ENCODE measurements at regions not wholly inside any gene's neighbourhood (a gene's known extent, or its start where the extent isn't known, plus 50 kb on each side); places are given as distances from the start of the nearest gene placed in this dataset.

DNA sequence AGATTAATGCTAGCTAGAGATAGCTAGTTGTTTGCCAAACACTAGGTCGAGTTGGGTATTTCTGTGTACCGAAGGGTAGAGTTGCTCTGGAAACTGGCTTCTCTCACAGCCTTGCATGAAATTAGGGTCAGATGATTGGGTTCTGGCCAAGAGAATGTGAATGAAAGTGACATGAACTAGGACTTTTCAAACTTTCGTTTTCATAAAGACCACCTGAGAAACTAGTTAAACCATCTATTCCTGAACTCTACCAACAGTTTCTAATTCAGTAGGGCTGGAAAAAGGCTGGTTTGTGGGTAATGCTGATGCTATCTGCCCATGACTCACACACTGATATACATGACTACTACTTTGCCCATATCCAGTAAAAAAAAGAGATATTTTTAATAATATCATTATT lies 157.6 kb downstream of the GASK1B start:
- Mint-ChIP-seq H3K27me3 (no peaks in the 10 kb centered on the region), H3K36me3 (ENCODE audit: low read depth) (no peaks in the 10 kb centered on the region), H3K4me3 (no peak overlapping the region), H3K9me3 (no peaks in the 10 kb centered on the region), H3K4me1 (ENCODE audit: low read depth) (no peaks in the 10 kb centered on the region), H3K27ac (no peak overlapping the region)
- DNase-seq (no peak), ATAC-seq (ENCODE audit: poor library complexity) (no peak)
- POLR2A ChIA-PET: no interaction called here
- Histone ChIP-seq H3K36me3 (ENCODE audit: insufficient read depth, low read length) (no peaks in the 10 kb centered on the region), H3K4me1 (ENCODE audit: insufficient read depth, low read length) (no peaks in the 10 kb centered on the region), H3K27me3 (ENCODE audit: control insufficient read depth in 1 of 2, insufficient read depth in 2 of 2, low read length in 2 of 2) (no peaks in the 10 kb centered on the region), H3K4me3 (ENCODE audit: low read length) (no peak overlapping the region), H3K27ac (ENCODE audit: low read depth in 1 of 2, low read length in 2 of 2) (no peak overlapping the region), H3K9me3 (ENCODE audit: control insufficient read depth in 1 of 2, insufficient read depth in 1 of 2, low read length in 2 of 2) (no peaks in the 10 kb centered on the region)
- intact Hi-C loops (cut with DNase I, micrococcal nuclease): no loop called here
- CTCF ChIA-PET: no interaction called here
- TF ChIP-seq, protein P1, sequence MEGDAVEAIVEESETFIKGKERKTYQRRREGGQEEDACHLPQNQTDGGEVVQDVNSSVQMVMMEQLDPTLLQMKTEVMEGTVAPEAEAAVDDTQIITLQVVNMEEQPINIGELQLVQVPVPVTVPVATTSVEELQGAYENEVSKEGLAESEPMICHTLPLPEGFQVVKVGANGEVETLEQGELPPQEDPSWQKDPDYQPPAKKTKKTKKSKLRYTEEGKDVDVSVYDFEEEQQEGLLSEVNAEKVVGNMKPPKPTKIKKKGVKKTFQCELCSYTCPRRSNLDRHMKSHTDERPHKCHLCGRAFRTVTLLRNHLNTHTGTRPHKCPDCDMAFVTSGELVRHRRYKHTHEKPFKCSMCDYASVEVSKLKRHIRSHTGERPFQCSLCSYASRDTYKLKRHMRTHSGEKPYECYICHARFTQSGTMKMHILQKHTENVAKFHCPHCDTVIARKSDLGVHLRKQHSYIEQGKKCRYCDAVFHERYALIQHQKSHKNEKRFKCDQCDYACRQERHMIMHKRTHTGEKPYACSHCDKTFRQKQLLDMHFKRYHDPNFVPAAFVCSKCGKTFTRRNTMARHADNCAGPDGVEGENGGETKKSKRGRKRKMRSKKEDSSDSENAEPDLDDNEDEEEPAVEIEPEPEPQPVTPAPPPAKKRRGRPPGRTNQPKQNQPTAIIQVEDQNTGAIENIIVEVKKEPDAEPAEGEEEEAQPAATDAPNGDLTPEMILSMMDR (IDR thresholded peaks at IDR 0.05): no peak

DNA sequence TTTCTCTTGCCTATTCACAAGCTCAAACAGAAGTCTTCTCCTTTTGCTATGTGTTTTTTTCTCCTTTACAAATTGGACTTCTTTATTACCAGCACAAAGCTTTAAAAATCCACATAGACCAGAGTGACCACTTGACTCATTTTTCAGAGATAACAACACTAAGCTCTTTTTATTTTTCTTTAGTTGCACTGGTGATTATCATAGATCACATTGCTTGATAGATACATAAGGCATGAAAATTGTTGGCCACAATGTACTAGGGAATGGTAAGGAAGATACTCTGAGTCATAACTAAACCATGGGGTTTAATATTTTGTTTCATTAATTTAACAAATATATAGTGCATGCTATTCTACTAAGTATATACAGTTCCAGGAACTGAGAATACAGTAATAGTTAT lies 159.0 kb downstream of the GASK1B start:
- H3K27me3 ChIP-seq (ENCODE audit: control insufficient read depth in 1 of 2, insufficient read depth in 2 of 2, low read length in 2 of 2): no peaks in the 10 kb centered on the region
- no peaks in the 10 kb centered on the region for H3K27me3 Mint-ChIP-seq
- DNase-seq: no peak
- no peak overlapping the region for H3K4me3 Mint-ChIP-seq
- ChIA-PET CTCF (no interaction called here), POLR2A (interaction anchor here (0.9 kb wide), 1 partner anchor 16 kb away, joined by 3 read pairs; no protein-coding TSS in a partner anchor)
- H3K4me1 Mint-ChIP-seq (ENCODE audit: low read depth): no peaks in the 10 kb centered on the region
- no peaks in the 10 kb centered on the region for H3K4me1 ChIP-seq (ENCODE audit: insufficient read depth, low read length)
- TF ChIP-seq, protein P1 (IDR thresholded peaks at IDR 0.05): no peak
- no peaks in the 10 kb centered on the region for H3K9me3 Mint-ChIP-seq
- no peaks in the 10 kb centered on the region for H3K36me3 Mint-ChIP-seq (ENCODE audit: low read depth)
- H3K4me3 ChIP-seq (ENCODE audit: low read length): no peak overlapping the region
- no peak overlapping the region for H3K27ac Mint-ChIP-seq
- intact Hi-C loops (cut with DNase I, micrococcal nuclease): no loop called here
- H3K27ac ChIP-seq (ENCODE audit: low read depth in 1 of 2, low read length in 2 of 2): no peak overlapping the region
- no peak for ATAC-seq (ENCODE audit: poor library complexity)
- H3K9me3 ChIP-seq (ENCODE audit: control insufficient read depth in 1 of 2, insufficient read depth in 1 of 2, low read length in 2 of 2): no peaks in the 10 kb centered on the region
- no peaks in the 10 kb centered on the region for H3K36me3 ChIP-seq (ENCODE audit: insufficient read depth, low read length)

GRCh38 chr4:158010361-158010760 lies 162.5 kb downstream of the GASK1B start:
- Mint-ChIP-seq H3K9me3 (no peaks in the 10 kb centered on the region), H3K4me1 (ENCODE audit: low read depth) (no peaks in the 10 kb centered on the region), H3K27me3 (no peaks in the 10 kb centered on the region), H3K36me3 (ENCODE audit: low read depth) (no peaks in the 10 kb centered on the region), H3K27ac (no peak overlapping the region), H3K4me3 (no peak overlapping the region)
- Histone ChIP-seq H3K9me3 (ENCODE audit: control insufficient read depth in 1 of 2, insufficient read depth in 1 of 2, low read length in 2 of 2) (no peaks in the 10 kb centered on the region), H3K27me3 (ENCODE audit: control insufficient read depth in 1 of 2, insufficient read depth in 2 of 2, low read length in 2 of 2) (no peaks in the 10 kb centered on the region), H3K4me3 (ENCODE audit: low read length) (no peak overlapping the region), H3K4me1 (ENCODE audit: insufficient read depth, low read length) (no peaks in the 10 kb centered on the region), H3K27ac (ENCODE audit: low read depth in 1 of 2, low read length in 2 of 2) (no peak overlapping the region), H3K36me3 (ENCODE audit: insufficient read depth, low read length) (no peaks in the 10 kb centered on the region)
- DNase-seq: peak in 1 of 14 experiments; percentile 30
- TF ChIP-seq, protein P1 (IDR thresholded peaks at IDR 0.05): no peak
- ChIA-PET POLR2A (no interaction called here), CTCF (no interaction called here)
- ATAC-seq (ENCODE audit: poor library complexity): no peak
- intact Hi-C loops (cut with DNase I, micrococcal nuclease): no loop called here
